ENCODE measurements at regions not wholly inside any gene's neighbourhood (a gene's known extent, or its start where the extent isn't known, plus 50 kb on each side); places are given as distances from the start of the nearest gene placed in this dataset.

GRCh38 chr2:134195341-134195740 is 58.5 kb upstream of the MGAT5 start:
- Histone ChIP-seq H3K9ac (ENCODE audit: low read depth, low read length, poor library complexity, severe bottlenecking) (no peak overlapping the region), H3K4me3 (ENCODE audit: low read length, poor library complexity, severe bottlenecking) (no peak overlapping the region), H3K36me3 (ENCODE audit: insufficient read depth, low read length) (no peaks in the 10 kb centered on the region), H3K4me2 (ENCODE audit: low read depth, low read length, poor library complexity, severe bottlenecking) (no peak overlapping the region), H3K9me3 (ENCODE audit: insufficient read depth, low read depth, low read length) (no peaks in the 10 kb centered on the region), H3K79me2 (ENCODE audit: insufficient read depth, low read length) (peaks cover 92% of the 10 kb centered on the region), H3F3A (ENCODE audit: low read depth) (no peaks in the 10 kb centered on the region), H3K4me1 (ENCODE audit: insufficient read depth, low read length, poor library complexity, severe bottlenecking) (peaks cover 19% of the 10 kb centered on the region), H2AFZ (ENCODE audit: low read length) (no peak overlapping the region), H3K9me2 (replicated peaks; ENCODE audit: low read depth, low read length) (no peaks in the 10 kb centered on the region), H4K20me1 (ENCODE audit: insufficient read depth, low read length, poor library complexity, severe bottlenecking) (peaks cover 13% of the 10 kb centered on the region), H3K27me3 (ENCODE audit: insufficient read depth, low read length, poor library complexity, severe bottlenecking) (no peaks in the 10 kb centered on the region)
- TF ChIP-seq, protein P1, sequence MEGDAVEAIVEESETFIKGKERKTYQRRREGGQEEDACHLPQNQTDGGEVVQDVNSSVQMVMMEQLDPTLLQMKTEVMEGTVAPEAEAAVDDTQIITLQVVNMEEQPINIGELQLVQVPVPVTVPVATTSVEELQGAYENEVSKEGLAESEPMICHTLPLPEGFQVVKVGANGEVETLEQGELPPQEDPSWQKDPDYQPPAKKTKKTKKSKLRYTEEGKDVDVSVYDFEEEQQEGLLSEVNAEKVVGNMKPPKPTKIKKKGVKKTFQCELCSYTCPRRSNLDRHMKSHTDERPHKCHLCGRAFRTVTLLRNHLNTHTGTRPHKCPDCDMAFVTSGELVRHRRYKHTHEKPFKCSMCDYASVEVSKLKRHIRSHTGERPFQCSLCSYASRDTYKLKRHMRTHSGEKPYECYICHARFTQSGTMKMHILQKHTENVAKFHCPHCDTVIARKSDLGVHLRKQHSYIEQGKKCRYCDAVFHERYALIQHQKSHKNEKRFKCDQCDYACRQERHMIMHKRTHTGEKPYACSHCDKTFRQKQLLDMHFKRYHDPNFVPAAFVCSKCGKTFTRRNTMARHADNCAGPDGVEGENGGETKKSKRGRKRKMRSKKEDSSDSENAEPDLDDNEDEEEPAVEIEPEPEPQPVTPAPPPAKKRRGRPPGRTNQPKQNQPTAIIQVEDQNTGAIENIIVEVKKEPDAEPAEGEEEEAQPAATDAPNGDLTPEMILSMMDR (conservative IDR thresholded peaks at IDR 0.05; ENCODE audit: low read length) = no peak
- no peak for TF ChIP-seq EZH2phosphoT487 (IDR thresholded peaks at IDR 0.05; ENCODE audit: borderline replicate concordance)

DNA sequence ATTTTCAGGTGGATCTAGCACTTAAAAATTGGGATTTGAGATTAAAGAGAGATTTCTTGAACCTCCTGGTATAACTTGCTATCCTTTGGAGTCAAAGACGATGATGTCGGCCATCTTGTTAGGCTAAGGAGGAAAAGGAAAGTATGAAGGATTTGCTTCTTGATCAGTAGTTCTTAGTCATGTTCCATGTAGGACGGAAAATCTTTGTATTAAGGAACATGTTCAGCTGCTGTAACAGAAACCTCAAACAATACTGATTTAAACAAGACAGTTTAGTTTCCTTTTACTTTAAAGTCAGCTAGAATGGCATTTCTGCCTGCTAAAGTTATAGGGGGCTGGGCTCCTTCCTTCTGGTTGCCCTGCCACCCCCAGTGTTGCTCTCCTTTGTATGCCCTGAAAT is 56.4 kb upstream of the MGAT5 start:
- H3K36me3 ChIP-seq (ENCODE audit: insufficient read depth, low read length) = no peaks in the 10 kb centered on the region
- H3K79me2 ChIP-seq (ENCODE audit: insufficient read depth, low read length) = peaks cover 93% of the 10 kb centered on the region
- peak overlapping the region; percentile 54 for H3K4me2 ChIP-seq (ENCODE audit: low read depth, low read length, poor library complexity, severe bottlenecking)
- no peaks in the 10 kb centered on the region for H3K9me2 ChIP-seq (replicated peaks; ENCODE audit: low read depth, low read length)
- H3K9ac ChIP-seq (ENCODE audit: low read depth, low read length, poor library complexity, severe bottlenecking) = no peak overlapping the region
- no peaks in the 10 kb centered on the region for H3K27me3 ChIP-seq (ENCODE audit: insufficient read depth, low read length, poor library complexity, severe bottlenecking)
- TF ChIP-seq EZH2phosphoT487 (IDR thresholded peaks at IDR 0.05; ENCODE audit: borderline replicate concordance) = no peak
- TF ChIP-seq, protein P1 (conservative IDR thresholded peaks at IDR 0.05; ENCODE audit: low read length) = no peak
- H3F3A ChIP-seq (ENCODE audit: low read depth) = no peaks in the 10 kb centered on the region
- H3K9me3 ChIP-seq (ENCODE audit: insufficient read depth, low read depth, low read length) = no peaks in the 10 kb centered on the region
- no peak overlapping the region for H2AFZ ChIP-seq (ENCODE audit: low read length)
- H3K4me3 ChIP-seq (ENCODE audit: low read length, poor library complexity, severe bottlenecking) = no peak overlapping the region
- H4K20me1 ChIP-seq (ENCODE audit: insufficient read depth, low read length, poor library complexity, severe bottlenecking) = peaks cover 17% of the 10 kb centered on the region
- H3K4me1 ChIP-seq (ENCODE audit: insufficient read depth, low read length, poor library complexity, severe bottlenecking) = peaks cover 29% of the 10 kb centered on the region

- no peak overlapping the region for H3K4me3 ChIP-seq (ENCODE audit: low read length, poor library complexity, severe bottlenecking)
- H3K79me2 ChIP-seq (ENCODE audit: insufficient read depth, low read length) = peaks cover 98% of the 10 kb centered on the region
Observed at GRCh38 chr2:134198006-134198634, 55.8 kb upstream of the MGAT5 start.

More at GRCh38 chr2:134198006-134198634, 55.8 kb upstream of the MGAT5 start:
- Histone ChIP-seq H3K36me3 (ENCODE audit: insufficient read depth, low read length) (no peaks in the 10 kb centered on the region), H3K4me1 (ENCODE audit: insufficient read depth, low read length, poor library complexity, severe bottlenecking) (peaks cover 29% of the 10 kb centered on the region), H3K9me2 (replicated peaks; ENCODE audit: low read depth, low read length) (no peaks in the 10 kb centered on the region), H2AFZ (ENCODE audit: low read length) (no peak overlapping the region), H3K4me2 (ENCODE audit: low read depth, low read length, poor library complexity, severe bottlenecking) (peak overlapping the region; percentile 54), H4K20me1 (ENCODE audit: insufficient read depth, low read length, poor library complexity, severe bottlenecking) (peaks cover 21% of the 10 kb centered on the region), H3K9ac (ENCODE audit: low read depth, low read length, poor library complexity, severe bottlenecking) (no peak overlapping the region), H3K9me3 (ENCODE audit: insufficient read depth, low read depth, low read length) (no peaks in the 10 kb centered on the region), H3F3A (ENCODE audit: low read depth) (no peaks in the 10 kb centered on the region), H3K27me3 (ENCODE audit: insufficient read depth, low read length, poor library complexity, severe bottlenecking) (no peaks in the 10 kb centered on the region)
- TF ChIP-seq, protein P1 (conservative IDR thresholded peaks at IDR 0.05; ENCODE audit: low read length) = no peak

All from Loucy (cell line).